WTC11 (cell line): ENCODE measurements at regions not wholly inside any gene's neighbourhood (a gene's known extent, or its start where the extent isn't known, plus 50 kb on each side); places are given as distances from the start of the nearest gene placed in this dataset.

Experiments used
- ATAC-seq: fragments of 200-7000 bp; cut with Tn5 transposase; 2 replicates; pipeline ENCODE4 v1.10.0; 2021; ENCODE audit warnings: mild to moderate bottlenecking, moderate library complexity
- CTCF ChIA-PET: fragments of 300-600 bp; sonication (Branson Sonifier 250); formaldehyde crosslinking; loops from one replicate; lab custom pipeline; 2021; ENCODE audit warnings: antibody characterized with exemption; lab: Charles Lee
- POLR2A ChIA-PET: fragments of 350-600 bp; sonication (Branson Sonifier 250); formaldehyde crosslinking; loops from one replicate; lab custom pipeline; 2021; ENCODE audit warnings: antibody characterized with exemption; lab: Charles Lee
- DNase-seq: peaks from one replicate; pipeline ENCODE4 v3.0.0; 2021; ENCODE audit warnings: low spot score
- H3K27ac Mint-ChIP-seq: 2 replicates; pipeline ENCODE4 v1.8.0; 2021; ENCODE audit warnings: mixed read lengths
- H3K27me3 Mint-ChIP-seq: 2 replicates; pipeline ENCODE4 v1.8.0; 2021; ENCODE audit warnings: low read depth, mild to moderate bottlenecking, moderate library complexity, mixed read lengths
- H3K36me3 Mint-ChIP-seq: 2 replicates; pipeline ENCODE4 v1.8.0; 2021; ENCODE audit warnings: mixed read lengths
- H3K4me1 Mint-ChIP-seq: 2 replicates; pipeline ENCODE4 v1.8.0; 2022; ENCODE audit warnings: mixed read lengths
- H3K4me3 Mint-ChIP-seq: 2 replicates; pipeline ENCODE4 v1.8.0; 2021; ENCODE audit warnings: mild to moderate bottlenecking, moderate library complexity, mixed read lengths
- H3K9me3 Mint-ChIP-seq: 2 replicates; pipeline ENCODE4 v1.8.0; 2021; ENCODE audit warnings: mixed read lengths
- ELF4 ChIP-seq: sonication (generic); formaldehyde crosslinking; IDR thresholded peaks from 2 replicates; pipeline ENCODE4 v1.8.1; 2022; ENCODE audit warnings: low read depth, mild to moderate bottlenecking, moderate library complexity, missing genetic modification reagents
- FOXJ3 ChIP-seq: sonication (generic); formaldehyde crosslinking; IDR thresholded peaks from 2 replicates; pipeline ENCODE4 v1.9.0; 2021; ENCODE audit warnings: missing genetic modification reagents, mild to moderate bottlenecking, borderline replicate concordance
- FOXK1 ChIP-seq: sonication (generic); formaldehyde crosslinking; IDR thresholded peaks from 2 replicates; pipeline ENCODE4 v1.8.0; 2022; ENCODE audit warnings: mild to moderate bottlenecking, moderate library complexity, missing genetic modification reagents
- FOXP1 ChIP-seq: sonication (generic); formaldehyde crosslinking; IDR thresholded peaks from 2 replicates; pipeline ENCODE4 v1.8.0; 2022; ENCODE audit warnings: missing genetic modification reagents, mild to moderate bottlenecking, moderate library complexity, borderline replicate concordance
- GABPB1 ChIP-seq: sonication (generic); formaldehyde crosslinking; IDR thresholded peaks from 2 replicates; pipeline ENCODE4 v1.8.1; 2023; ENCODE audit warnings: mild to moderate bottlenecking, missing genetic modification reagents
- HMGA2 ChIP-seq: fragments of 250-450 bp; sonication (Bioruptor Pico); IDR thresholded peaks from 2 replicates; pipeline ENCODE4 v1.4.0; 2021; ENCODE audit warnings: mild to moderate bottlenecking, moderate library complexity
- JAZF1 ChIP-seq: fragments of 250-450 bp; sonication (Bioruptor Pico); IDR thresholded peaks from 2 replicates; pipeline ENCODE4 v1.9.0; 2021; ENCODE audit warnings: moderate library complexity, mild to moderate bottlenecking, inconsistent platforms
- KAT7 ChIP-seq: sonication (generic); formaldehyde crosslinking; IDR thresholded peaks from 2 replicates; pipeline ENCODE4 v1.8.1; 2023; ENCODE audit warnings: missing genetic modification reagents, mild to moderate bottlenecking, borderline replicate concordance
- MXD4 ChIP-seq: fragments of 250-450 bp; sonication (Bioruptor Pico); IDR thresholded peaks from 2 replicates; pipeline ENCODE4 v1.8.0; 2021; ENCODE audit warnings: mild to moderate bottlenecking, moderate library complexity, borderline replicate concordance
- NR2C2 ChIP-seq: sonication (generic); formaldehyde crosslinking; IDR thresholded peaks from 2 replicates; pipeline ENCODE4 v1.8.0; 2022; ENCODE audit warnings: mild to moderate bottlenecking, missing genetic modification reagents
- NR3C1 ChIP-seq: sonication (generic); formaldehyde crosslinking; conservative IDR thresholded peaks from 2 replicates; pipeline ENCODE4 v1.8.1; 2023; ENCODE audit warnings: low read depth, mild to moderate bottlenecking, missing genetic modification reagents
- RELA ChIP-seq: sonication (generic); formaldehyde crosslinking; IDR thresholded peaks from 2 replicates; pipeline ENCODE4 v1.8.1; 2022; ENCODE audit warnings: missing genetic modification reagents, mild to moderate bottlenecking, borderline replicate concordance
- SOX15 ChIP-seq: fragments of 250-450 bp; sonication (Bioruptor Pico); IDR thresholded peaks from 2 replicates; pipeline ENCODE4 v1.9.0; 2021; ENCODE audit warnings: mild to moderate bottlenecking
- TEAD4 ChIP-seq: sonication (generic); formaldehyde crosslinking; IDR thresholded peaks from 2 replicates; pipeline ENCODE4 v1.8.0; 2022; ENCODE audit warnings: mild to moderate bottlenecking, missing genetic modification reagents
- TP53 ChIP-seq: sonication (generic); formaldehyde crosslinking; IDR thresholded peaks from 2 replicates; pipeline ENCODE4 v1.8.1; 2023; ENCODE audit warnings: mild to moderate bottlenecking, missing genetic modification reagents
- ZNF219 ChIP-seq: sonication (generic); formaldehyde crosslinking; IDR thresholded peaks from 2 replicates; pipeline ENCODE4 v1.8.0; 2023; ENCODE audit warnings: missing genetic modification reagents, mild to moderate bottlenecking, borderline replicate concordance
- ZNF396 ChIP-seq: fragments of 250-450 bp; sonication (Bioruptor Pico); IDR thresholded peaks from 2 replicates; pipeline ENCODE4 v1.8.0; 2021; ENCODE audit warnings: mild to moderate bottlenecking, moderate library complexity, borderline replicate concordance
- TF ChIP-seq, protein P1 (sequence below): fragments of 250-450 bp; sonication (Bioruptor Pico); IDR thresholded peaks from 2 replicates; pipeline ENCODE4 v1.8.0; 2021; ENCODE audit warnings: mild to moderate bottlenecking
- TF ChIP-seq, protein P2 (sequence below): fragments of 200-600 bp; IDR thresholded peaks from 2 replicates; pipeline ENCODE4 v1.8.0; 2022; ENCODE audit warnings: antibody characterized with exemption
- TF ChIP-seq, protein P3 (sequence below): sonication (generic); formaldehyde crosslinking; IDR thresholded peaks from 2 replicates; pipeline ENCODE4 v1.8.1; 2022; ENCODE audit warnings: low read depth, mild to moderate bottlenecking, moderate library complexity, missing genetic modification reagents, borderline replicate concordance
- TF ChIP-seq, protein P4 (sequence below): sonication (generic); formaldehyde crosslinking; IDR thresholded peaks from 2 replicates; pipeline ENCODE4 v1.8.0; 2022; ENCODE audit warnings: mild to moderate bottlenecking, missing genetic modification reagents
- TF ChIP-seq, protein P5 (sequence below): sonication (generic); formaldehyde crosslinking; IDR thresholded peaks from 2 replicates; pipeline ENCODE4 v1.8.0; 2023; ENCODE audit warnings: missing genetic modification reagents
- TF ChIP-seq, protein P6 (sequence below): sonication (generic); formaldehyde crosslinking; IDR thresholded peaks from 2 replicates; pipeline ENCODE4 v1.8.1; 2023; ENCODE audit warnings: mild to moderate bottlenecking, missing genetic modification reagents, moderate library complexity
- TF ChIP-seq, protein P7 (sequence below): sonication (generic); formaldehyde crosslinking; IDR thresholded peaks from 2 replicates; pipeline ENCODE4 v1.8.0; 2022; ENCODE audit warnings: mild to moderate bottlenecking, missing genetic modification reagents
- TF ChIP-seq, protein P8 (sequence below): sonication (generic); formaldehyde crosslinking; IDR thresholded peaks from 2 replicates; pipeline ENCODE4 v1.8.1; 2022; ENCODE audit warnings: mild to moderate bottlenecking, missing genetic modification reagents, moderate library complexity, borderline replicate concordance

DNA sequence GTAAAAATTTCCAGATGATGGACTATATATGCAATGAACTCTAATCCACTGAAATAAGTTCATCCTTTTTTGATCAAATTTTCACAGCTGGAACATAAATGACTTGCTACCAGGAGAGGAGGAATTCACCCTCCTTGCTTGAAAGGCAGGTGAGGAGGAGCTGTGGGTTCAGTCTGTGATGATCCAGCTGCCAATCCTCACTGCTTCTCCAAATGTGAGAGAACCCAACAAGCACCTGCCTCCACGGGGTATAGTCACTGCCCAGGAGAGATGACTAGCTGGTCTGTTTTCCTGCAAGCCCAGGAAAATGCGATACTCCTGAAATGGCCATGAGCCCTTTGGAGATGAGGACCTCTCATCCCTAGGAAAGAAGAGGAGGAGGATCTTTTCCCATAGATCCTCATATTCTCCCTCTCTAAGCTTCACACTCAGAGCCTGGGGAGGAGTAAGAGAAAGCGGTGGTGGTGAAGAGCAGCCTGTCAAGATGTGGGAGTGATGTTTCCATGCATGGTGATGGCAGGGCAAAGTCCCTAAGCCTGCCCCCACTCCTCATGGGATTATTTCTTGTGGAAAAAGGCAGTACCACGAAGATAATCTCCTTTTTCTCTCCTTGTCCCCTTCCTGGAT lies 77.9 kb upstream of the USP47 start:
- H3K27ac Mint-ChIP-seq, result no peak overlapping the region
- TF ChIP-seq MXD4 (CRISPR knock-in tag) (no peak), NR2C2 (CRISPR knock-in tag) (no peak), RELA (CRISPR knock-in tag) (no peak), TEAD4 (CRISPR knock-in tag) (no peak), TP53 (CRISPR knock-in tag) (no peak), JAZF1 (CRISPR knock-in tag) (no peak), FOXP1 (CRISPR knock-in tag) (no peak), NR3C1 (CRISPR knock-in tag) (no peak), ZNF219 (CRISPR knock-in tag) (no peak), ZNF396 (no peak)
- TF ChIP-seq, protein P1, sequence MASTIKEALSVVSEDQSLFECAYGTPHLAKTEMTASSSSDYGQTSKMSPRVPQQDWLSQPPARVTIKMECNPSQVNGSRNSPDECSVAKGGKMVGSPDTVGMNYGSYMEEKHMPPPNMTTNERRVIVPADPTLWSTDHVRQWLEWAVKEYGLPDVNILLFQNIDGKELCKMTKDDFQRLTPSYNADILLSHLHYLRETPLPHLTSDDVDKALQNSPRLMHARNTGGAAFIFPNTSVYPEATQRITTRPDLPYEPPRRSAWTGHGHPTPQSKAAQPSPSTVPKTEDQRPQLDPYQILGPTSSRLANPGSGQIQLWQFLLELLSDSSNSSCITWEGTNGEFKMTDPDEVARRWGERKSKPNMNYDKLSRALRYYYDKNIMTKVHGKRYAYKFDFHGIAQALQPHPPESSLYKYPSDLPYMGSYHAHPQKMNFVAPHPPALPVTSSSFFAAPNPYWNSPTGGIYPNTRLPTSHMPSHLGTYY (CRISPR knock-in tag), result no peak
- TF ChIP-seq, protein P2, sequence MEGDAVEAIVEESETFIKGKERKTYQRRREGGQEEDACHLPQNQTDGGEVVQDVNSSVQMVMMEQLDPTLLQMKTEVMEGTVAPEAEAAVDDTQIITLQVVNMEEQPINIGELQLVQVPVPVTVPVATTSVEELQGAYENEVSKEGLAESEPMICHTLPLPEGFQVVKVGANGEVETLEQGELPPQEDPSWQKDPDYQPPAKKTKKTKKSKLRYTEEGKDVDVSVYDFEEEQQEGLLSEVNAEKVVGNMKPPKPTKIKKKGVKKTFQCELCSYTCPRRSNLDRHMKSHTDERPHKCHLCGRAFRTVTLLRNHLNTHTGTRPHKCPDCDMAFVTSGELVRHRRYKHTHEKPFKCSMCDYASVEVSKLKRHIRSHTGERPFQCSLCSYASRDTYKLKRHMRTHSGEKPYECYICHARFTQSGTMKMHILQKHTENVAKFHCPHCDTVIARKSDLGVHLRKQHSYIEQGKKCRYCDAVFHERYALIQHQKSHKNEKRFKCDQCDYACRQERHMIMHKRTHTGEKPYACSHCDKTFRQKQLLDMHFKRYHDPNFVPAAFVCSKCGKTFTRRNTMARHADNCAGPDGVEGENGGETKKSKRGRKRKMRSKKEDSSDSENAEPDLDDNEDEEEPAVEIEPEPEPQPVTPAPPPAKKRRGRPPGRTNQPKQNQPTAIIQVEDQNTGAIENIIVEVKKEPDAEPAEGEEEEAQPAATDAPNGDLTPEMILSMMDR, result no peak
- TF ChIP-seq, all 79 proteins: peak for 0
- POLR2A ChIA-PET, result no interaction called here
- Mint-ChIP-seq H3K36me3 (no peaks in the 10 kb centered on the region), H3K27me3 (peaks cover 11% of the 10 kb centered on the region), H3K4me3 (no peak overlapping the region), H3K9me3 (peaks cover 5% of the 10 kb centered on the region), H3K4me1 (no peaks in the 10 kb centered on the region)
- CTCF ChIA-PET, result no interaction called here
- DNase-seq (no peak), ATAC-seq (no peak)

DNA sequence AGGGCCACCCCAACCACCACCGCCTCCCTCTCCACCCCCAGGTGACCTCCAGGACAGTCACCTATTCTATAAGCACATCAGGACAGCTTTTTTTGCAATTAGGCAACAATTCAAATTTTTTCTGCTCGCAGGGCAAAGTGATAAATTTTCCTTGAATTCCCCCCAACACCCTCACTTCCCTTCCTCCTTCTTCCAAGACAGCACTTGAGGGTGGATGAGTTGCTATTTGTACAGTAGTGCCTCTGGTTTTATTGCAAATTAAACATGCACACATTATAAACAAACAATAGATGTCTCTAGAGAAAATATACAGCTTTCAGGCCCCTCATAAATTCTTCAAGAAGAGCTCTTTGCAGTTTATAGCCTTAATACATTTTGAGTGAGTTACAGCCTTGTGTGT lies 80.9 kb upstream of the USP47 start:
- ATAC-seq (no peak), DNase-seq (no peak)
- Mint-ChIP-seq H3K36me3 (no peaks in the 10 kb centered on the region), H3K27ac (no peak overlapping the region), H3K4me1 (peaks cover 15% of the 10 kb centered on the region), H3K27me3 (peaks cover 8% of the 10 kb centered on the region), H3K4me3 (no peak overlapping the region), H3K9me3 (no peaks in the 10 kb centered on the region)
- ChIA-PET POLR2A (no interaction called here), CTCF (no interaction called here)
- TF ChIP-seq, protein P3, sequence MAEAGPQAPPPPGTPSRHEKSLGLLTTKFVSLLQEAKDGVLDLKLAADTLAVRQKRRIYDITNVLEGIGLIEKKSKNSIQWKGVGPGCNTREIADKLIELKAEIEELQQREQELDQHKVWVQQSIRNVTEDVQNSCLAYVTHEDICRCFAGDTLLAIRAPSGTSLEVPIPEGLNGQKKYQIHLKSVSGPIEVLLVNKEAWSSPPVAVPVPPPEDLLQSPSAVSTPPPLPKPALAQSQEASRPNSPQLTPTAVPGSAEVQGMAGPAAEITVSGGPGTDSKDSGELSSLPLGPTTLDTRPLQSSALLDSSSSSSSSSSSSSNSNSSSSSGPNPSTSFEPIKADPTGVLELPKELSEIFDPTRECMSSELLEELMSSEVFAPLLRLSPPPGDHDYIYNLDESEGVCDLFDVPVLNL (CRISPR knock-in tag), result no peak
- no peak for TF ChIP-seq ELF4 (CRISPR knock-in tag)
- TF ChIP-seq, protein P4, sequence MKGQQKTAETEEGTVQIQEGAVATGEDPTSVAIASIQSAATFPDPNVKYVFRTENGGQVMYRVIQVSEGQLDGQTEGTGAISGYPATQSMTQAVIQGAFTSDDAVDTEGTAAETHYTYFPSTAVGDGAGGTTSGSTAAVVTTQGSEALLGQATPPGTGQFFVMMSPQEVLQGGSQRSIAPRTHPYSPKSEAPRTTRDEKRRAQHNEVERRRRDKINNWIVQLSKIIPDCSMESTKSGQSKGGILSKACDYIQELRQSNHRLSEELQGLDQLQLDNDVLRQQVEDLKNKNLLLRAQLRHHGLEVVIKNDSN, result no peak
- TF ChIP-seq, protein P5, sequence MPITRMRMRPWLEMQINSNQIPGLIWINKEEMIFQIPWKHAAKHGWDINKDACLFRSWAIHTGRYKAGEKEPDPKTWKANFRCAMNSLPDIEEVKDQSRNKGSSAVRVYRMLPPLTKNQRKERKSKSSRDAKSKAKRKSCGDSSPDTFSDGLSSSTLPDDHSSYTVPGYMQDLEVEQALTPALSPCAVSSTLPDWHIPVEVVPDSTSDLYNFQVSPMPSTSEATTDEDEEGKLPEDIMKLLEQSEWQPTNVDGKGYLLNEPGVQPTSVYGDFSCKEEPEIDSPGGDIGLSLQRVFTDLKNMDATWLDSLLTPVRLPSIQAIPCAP (CRISPR knock-in tag), result no peak
- no peak for TF ChIP-seq NR3C1 (CRISPR knock-in tag)
- TF ChIP-seq, protein P6, sequence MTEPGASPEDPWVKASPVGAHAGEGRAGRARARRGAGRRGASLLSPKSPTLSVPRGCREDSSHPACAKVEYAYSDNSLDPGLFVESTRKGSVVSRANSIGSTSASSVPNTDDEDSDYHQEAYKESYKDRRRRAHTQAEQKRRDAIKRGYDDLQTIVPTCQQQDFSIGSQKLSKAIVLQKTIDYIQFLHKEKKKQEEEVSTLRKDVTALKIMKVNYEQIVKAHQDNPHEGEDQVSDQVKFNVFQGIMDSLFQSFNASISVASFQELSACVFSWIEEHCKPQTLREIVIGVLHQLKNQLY (CRISPR knock-in tag), result no peak
- no peak for TF ChIP-seq TEAD4 (CRISPR knock-in tag)
- TF ChIP-seq FOXJ3 (CRISPR knock-in tag), result no peak
- no peak for TF ChIP-seq HMGA2
- no peak for TF ChIP-seq GABPB1 (CRISPR knock-in tag)
- no peak for TF ChIP-seq KAT7 (CRISPR knock-in tag)
- TF ChIP-seq, protein P7, sequence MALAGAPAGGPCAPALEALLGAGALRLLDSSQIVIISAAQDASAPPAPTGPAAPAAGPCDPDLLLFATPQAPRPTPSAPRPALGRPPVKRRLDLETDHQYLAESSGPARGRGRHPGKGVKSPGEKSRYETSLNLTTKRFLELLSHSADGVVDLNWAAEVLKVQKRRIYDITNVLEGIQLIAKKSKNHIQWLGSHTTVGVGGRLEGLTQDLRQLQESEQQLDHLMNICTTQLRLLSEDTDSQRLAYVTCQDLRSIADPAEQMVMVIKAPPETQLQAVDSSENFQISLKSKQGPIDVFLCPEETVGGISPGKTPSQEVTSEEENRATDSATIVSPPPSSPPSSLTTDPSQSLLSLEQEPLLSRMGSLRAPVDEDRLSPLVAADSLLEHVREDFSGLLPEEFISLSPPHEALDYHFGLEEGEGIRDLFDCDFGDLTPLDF (CRISPR knock-in tag), result no peak
- TF ChIP-seq FOXK1 (CRISPR knock-in tag), result no peak
- TF ChIP-seq, protein P8, sequence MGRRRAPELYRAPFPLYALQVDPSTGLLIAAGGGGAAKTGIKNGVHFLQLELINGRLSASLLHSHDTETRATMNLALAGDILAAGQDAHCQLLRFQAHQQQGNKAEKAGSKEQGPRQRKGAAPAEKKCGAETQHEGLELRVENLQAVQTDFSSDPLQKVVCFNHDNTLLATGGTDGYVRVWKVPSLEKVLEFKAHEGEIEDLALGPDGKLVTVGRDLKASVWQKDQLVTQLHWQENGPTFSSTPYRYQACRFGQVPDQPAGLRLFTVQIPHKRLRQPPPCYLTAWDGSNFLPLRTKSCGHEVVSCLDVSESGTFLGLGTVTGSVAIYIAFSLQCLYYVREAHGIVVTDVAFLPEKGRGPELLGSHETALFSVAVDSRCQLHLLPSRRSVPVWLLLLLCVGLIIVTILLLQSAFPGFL (CRISPR knock-in tag), result no peak
- TF ChIP-seq SOX15 (CRISPR knock-in tag), result no peak
